HG02798 (cell line): ENCODE measurements at regions not wholly inside any gene's neighbourhood (a gene's known extent, or its start where the extent isn't known, plus 50 kb on each side); places are given as distances from the start of the nearest gene placed in this dataset.
A peak's percentile ranks its signal among the peaks of the same experiment; 100 is the strongest.
"Not testable (repeated sequence)": the region's sequence is repeated elsewhere in the genome, so short reads cannot be mapped to it uniquely, and the experiment has no call there.

Experiments
- ATAC-seq: cut with Tn5 transposase; IDR thresholded peaks from one replicate; pipeline ENCODE4 v1.9.1; 2021; ENCODE audit warnings: mild to moderate bottlenecking; ENCODE audit not compliant: unreplicated experiment, poor library complexity

GRCh38 chr6:93183531-93183972 is 235.8 kb downstream of the EPHA7 start:
- no peak for ATAC-seq

GRCh38 chr6:93182938-93183479 is 236.3 kb downstream of the EPHA7 start:
- no peak for ATAC-seq

DNA sequence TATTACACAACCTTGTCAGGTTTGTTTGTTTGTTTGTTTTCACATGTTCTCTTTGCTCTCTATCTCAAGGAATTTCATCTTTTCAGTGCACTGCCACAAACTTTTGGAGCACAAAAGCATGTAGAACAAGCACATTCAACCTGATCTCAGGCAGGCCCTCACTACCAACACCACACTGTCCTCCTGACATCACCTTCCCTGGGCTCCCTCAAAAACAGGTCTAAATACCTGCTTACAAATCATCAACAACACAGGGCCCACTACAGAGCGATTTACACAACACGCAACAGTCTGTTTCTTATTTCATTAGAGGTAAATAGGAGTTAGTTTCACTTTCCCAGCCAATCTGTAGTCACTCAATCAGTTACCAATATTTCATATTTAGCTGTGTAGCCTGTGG is 241.4 kb downstream of the EPHA7 start:
- ATAC-seq, result no peak

DNA sequence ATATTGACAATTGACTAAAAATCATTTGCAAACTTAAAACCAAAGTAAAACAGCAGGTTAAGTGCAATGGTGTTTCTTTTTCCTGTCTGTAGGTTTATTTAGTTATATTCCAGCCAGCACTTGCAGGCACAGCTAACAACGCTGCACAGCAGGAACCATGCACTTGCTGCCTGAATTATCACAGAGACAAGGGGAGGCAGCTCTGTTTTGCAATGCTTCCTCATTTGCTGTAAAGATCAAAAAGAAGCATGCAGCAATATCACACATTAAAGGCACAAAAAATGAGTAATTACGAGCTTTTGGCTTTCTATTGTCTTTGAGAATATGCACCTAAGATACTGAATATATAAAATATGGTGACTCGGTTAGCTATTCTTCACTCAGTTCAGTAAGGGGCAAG is 241.9 kb downstream of the EPHA7 start:
- no peak for ATAC-seq

DNA sequence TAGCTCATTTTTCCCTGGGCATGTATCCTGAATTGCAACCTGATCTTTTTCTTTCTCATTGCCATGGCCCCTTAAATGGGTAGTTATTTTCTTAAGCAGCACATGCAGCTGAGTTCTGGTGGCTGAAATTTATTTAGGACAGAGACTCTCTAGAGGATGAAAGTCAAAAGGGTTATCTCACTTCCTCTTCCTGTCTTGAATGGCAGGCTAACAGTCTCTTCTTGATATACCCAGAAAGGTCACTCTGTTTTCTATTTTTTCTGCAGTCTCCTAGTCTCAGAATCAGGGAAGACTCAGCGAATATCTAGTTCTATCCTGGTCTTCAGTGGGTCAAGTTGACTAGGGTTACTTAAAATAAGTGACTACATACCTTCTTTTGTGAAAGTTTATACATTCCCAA is 243.3 kb downstream of the EPHA7 start:
- peak; percentile 87 for ATAC-seq

GRCh38 chr6:93173573-93173972 is 245.8 kb downstream of the EPHA7 start:
- ATAC-seq, result not testable (repeated sequence)

- ATAC-seq, result no peak
Observed at GRCh38 chr6:93165850-93166430, 253.4 kb downstream of the EPHA7 start.

GRCh38 chr6:93164781-93165180 is 254.6 kb downstream of the EPHA7 start:
- no peak for ATAC-seq

- ATAC-seq, result no peak
Observed at GRCh38 chr6:93163146-93163545, 256.2 kb downstream of the EPHA7 start.

GRCh38 chr6:93139408-93140081 is 279.8 kb downstream of the EPHA7 start:
- peak; percentile 64 for ATAC-seq

DNA sequence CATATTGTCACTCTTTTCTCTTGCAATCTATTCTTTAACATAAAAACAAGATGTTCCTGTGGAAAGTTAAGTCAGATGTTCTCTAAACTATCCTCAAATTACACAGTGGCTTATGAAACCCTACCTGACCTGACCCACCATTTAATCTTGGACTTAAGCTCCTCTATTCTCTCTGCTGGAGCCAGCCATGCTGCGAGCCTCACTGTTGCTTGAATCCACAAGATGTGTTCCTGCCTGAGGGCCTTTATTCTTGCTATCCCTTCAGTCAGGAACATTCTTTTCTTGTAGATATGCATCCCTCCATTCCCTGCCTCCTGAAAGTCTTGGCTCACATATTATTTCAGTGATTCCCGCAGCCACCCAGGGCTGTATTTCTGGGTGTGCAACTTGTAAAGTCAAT is 283.2 kb downstream of the EPHA7 start:
- ATAC-seq, result no peak

DNA sequence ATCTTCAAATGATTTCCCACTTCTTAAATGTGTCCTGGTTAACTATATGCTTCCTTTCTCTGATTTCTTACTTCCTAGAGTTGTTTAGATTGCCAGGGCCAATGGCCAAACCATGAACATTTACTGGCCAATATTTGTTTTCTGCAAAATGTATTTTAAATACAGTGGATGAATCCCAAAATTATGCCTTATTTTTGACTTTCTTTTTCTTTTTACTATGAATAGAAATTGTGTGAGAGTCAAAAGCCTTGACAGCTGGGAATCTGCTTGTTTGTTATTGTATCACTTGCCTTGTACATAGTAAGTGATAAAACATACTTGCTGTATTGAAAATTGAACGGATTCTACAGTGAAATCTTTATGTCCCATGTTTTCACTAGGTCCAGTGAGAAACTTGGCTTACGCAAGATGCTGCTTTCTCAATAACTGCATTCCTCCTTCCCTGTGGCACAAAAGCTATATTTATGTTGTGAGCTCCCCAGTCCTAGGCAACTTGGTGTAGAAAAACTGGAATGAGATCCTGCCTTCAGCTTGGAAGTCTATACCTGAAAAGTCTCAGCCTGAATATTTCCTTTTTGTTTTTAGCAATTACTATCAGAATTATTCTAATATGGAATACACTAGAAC is 295.2 kb downstream of the EPHA7 start:
- ATAC-seq, result no peak

DNA sequence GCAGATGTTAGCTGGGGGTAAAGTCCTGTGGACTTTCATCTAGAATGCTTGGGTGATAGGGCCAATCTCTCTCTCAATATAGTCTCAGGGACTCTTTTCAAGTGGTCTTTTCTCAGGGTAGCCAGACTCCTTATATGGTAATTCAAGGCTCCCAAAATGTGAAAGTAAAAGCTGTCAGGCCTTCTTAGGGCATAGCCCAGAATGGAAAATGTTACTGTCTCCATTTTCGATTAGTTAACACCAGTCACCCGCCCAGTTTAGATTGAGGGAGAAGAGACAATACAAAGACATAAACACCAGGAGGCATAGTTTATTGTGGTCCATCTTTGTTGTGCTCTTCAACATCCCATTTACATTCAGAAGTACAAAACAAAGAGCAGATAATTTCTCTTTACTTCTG is 295.8 kb downstream of the EPHA7 start:
- ATAC-seq, result no peak

- ATAC-seq, result no peak
Observed at GRCh38 chr6:93120154-93120742, 299.1 kb downstream of the EPHA7 start.

GRCh38 chr6:93105907-93106306 is 313.5 kb downstream of the EPHA7 start:
- ATAC-seq, result no peak

DNA sequence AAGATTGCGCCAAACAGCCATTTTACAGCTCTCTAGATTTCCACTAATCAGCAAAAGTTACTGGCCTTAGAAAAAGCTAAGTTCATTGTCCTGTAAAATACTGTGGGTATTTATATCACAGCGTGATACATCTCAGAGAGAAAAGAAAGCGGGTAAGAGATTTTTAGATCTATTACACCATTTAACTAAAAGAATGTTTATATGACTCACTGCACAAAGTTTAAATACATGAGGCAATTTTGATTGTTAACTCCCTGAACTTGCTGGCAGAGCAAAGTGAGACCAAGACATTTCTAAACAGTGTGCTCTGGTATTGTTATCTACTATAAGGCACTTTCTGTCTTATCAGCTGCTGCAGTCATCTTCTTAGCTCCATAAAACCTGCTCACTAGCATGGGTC is 314.3 kb downstream of the EPHA7 start:
- no peak for ATAC-seq

DNA sequence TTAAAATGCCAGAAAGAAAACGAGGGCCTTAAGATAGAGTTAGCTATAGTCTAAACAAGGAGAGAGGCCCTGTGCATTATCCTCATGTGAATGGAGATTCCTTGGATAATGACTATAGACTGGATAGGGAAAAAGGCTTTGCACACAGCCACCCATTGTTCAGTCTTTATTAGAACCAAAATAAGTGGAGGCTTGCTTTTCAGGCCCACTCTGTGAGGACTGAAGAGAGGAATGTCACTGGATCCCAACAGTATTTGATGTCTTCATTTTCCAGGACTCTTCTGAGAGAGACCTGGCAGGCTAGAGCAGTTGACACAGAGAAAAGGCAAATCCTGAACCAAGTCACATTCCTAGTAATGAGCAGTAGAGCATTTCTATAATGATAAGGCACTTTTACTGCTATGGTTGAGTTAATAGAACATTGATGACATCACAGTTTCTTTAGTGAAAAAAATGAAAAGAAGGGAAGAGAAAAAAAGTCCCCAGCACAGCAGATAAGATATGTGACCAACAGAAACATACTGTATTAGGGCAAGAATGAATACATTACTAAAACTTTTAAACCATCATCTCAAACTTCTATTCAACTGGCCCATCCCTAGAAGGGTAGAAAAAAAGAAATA is 315.1 kb downstream of the EPHA7 start:
- no peak for ATAC-seq

DNA sequence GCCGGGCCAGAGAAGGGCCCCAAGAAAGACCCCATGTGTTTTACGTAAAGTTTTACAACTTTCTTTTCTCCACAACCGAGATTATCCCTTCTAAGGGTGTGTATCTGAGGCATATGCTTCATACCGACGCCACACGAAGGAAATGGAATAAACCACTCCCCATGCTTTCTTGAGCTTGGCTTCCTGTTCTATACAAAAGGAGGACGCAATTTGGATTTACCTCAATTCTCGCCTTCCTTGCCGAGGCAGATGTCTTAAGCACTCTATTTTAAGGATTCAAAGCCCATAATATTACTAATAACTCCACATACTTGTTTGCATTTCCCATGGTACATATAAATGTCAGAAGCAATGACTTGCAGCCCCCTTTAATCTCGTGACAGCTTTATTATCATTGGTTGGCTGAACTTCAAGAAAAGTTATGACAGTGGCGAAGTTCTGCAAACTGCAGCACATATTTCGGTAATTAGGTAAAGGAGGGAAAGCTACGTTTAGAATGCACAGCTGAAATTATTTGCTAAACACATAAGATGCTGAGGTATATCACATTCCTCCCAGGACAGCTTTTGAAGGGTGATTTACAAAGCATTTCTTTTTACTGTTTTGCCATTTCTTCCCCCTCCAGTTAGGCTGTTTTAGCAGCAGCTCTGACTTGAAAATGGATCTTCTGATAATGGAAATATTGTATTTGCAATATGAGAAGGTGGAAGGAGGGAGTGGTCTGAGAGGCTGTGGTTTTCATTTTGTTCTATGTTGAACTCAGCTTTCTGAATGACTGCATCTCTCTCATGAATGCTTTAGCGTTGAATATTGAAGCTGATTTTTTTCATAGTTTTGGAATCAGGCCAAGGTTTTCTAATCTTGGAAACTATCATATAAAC is 330.5 kb downstream of the EPHA7 start:
- ATAC-seq, result no peak

- ATAC-seq, result no peak
Observed at GRCh38 chr6:93087606-93088005, 331.8 kb downstream of the EPHA7 start.

- no peak for ATAC-seq
Observed at GRCh38 chr6:93086351-93086750, 333.0 kb downstream of the EPHA7 start.
